ENCODE measurements at regions not wholly inside any gene's neighbourhood (a gene's known extent, or its start where the extent isn't known, plus 50 kb on each side); places are given as distances from the start of the nearest gene placed in this dataset.
"Not testable (repeated sequence)": the region's sequence is repeated elsewhere in the genome, so short reads cannot be mapped to it uniquely, and the experiment has no call there.

GRCh38 chr2:199216253-199216652 lies 241.5 kb downstream of the SATB2 start:
- DNase-seq = no peak

GRCh38 chr2:199207011-199207410 lies 250.7 kb downstream of the SATB2 start:
- no peak for DNase-seq

GRCh38 chr2:199206536-199206935 lies 251.2 kb downstream of the SATB2 start:
- DNase-seq = no peak

- DNase-seq = no peak
Measured at GRCh38 chr2:199202964-199203363, 254.8 kb downstream of the SATB2 start.

- DNase-seq = no peak
Measured at GRCh38 chr2:199201539-199201938, 256.2 kb downstream of the SATB2 start.

GRCh38 chr2:199199797-199200196 lies 257.9 kb downstream of the SATB2 start:
- no peak for DNase-seq

- DNase-seq = no peak
Measured at GRCh38 chr2:199197448-199197847, 260.3 kb downstream of the SATB2 start.

GRCh38 chr2:199196686-199197085 lies 261.1 kb downstream of the SATB2 start:
- DNase-seq = no peak

- DNase-seq = no peak
Measured at GRCh38 chr2:199195927-199196502, 261.7 kb downstream of the SATB2 start.

GRCh38 chr2:199191461-199191860 lies 266.3 kb downstream of the SATB2 start:
- no peak for DNase-seq

- DNase-seq = no peak
Measured at GRCh38 chr2:199189229-199189628, 268.5 kb downstream of the SATB2 start.

GRCh38 chr2:199186301-199186751 lies 271.4 kb downstream of the SATB2 start:
- DNase-seq = no peak

- DNase-seq = not testable (repeated sequence)
Measured at GRCh38 chr2:199185174-199185573, 272.6 kb downstream of the SATB2 start.

GRCh38 chr2:199163613-199164458 lies 293.9 kb downstream of the SATB2 start:
- no peak for DNase-seq

- DNase-seq = no peak
Measured at GRCh38 chr2:199160677-199161465, 296.9 kb downstream of the SATB2 start.

- DNase-seq = no peak
Measured at GRCh38 chr2:199160081-199160480, 297.7 kb downstream of the SATB2 start.

GRCh38 chr2:199148076-199148845 lies 309.5 kb downstream of the SATB2 start:
- DNase-seq = no peak

- DNase-seq = no peak
Measured at GRCh38 chr2:199147216-199147615, 310.5 kb downstream of the SATB2 start.

GRCh38 chr2:199144546-199144945 lies 313.2 kb downstream of the SATB2 start:
- no peak for DNase-seq

- no peak for DNase-seq
Measured at GRCh38 chr2:199144036-199144435, 313.7 kb downstream of the SATB2 start.

- DNase-seq = no peak
Measured at GRCh38 chr2:199136681-199137080, 321.1 kb downstream of the SATB2 start.

GRCh38 chr2:199136242-199136641 lies 321.5 kb downstream of the SATB2 start:
- no peak for DNase-seq

GRCh38 chr2:199131876-199132275 lies 325.9 kb downstream of the SATB2 start:
- no peak for DNase-seq

All from CD4-positive, alpha-beta T cell treated with Interferon gamma for 1 hour (primary cell).